Endothelial cell (in vitro differentiated cells): ENCODE measurements at regions not wholly inside any gene's neighbourhood (a gene's known extent, or its start where the extent isn't known, plus 50 kb on each side); places are given as distances from the start of the nearest gene placed in this dataset.

Experiments used
- DNase-seq: peaks from one replicate; pipeline ENCODE4 v3.0.0; 2021; ENCODE audit warnings: low spot score
- H3K27ac Mint-ChIP-seq: one replicate; pipeline ENCODE4 v1.8.0; 2021; ENCODE audit warnings: mixed read lengths, inconsistent platforms; ENCODE audit not compliant: unreplicated experiment
- H3K27me3 Mint-ChIP-seq: one replicate; pipeline ENCODE4 v1.8.0; 2021; ENCODE audit warnings: mild to moderate bottlenecking, moderate library complexity, mixed read lengths, inconsistent platforms; ENCODE audit not compliant: unreplicated experiment
- H3K36me3 Mint-ChIP-seq: one replicate; pipeline ENCODE4 v1.8.0; 2021; ENCODE audit warnings: mild to moderate bottlenecking, low read depth, mixed read lengths, inconsistent platforms; ENCODE audit not compliant: unreplicated experiment
- H3K4me1 Mint-ChIP-seq: one replicate; pipeline ENCODE4 v1.8.0; 2021; ENCODE audit warnings: mild to moderate bottlenecking, mixed read lengths, inconsistent platforms; ENCODE audit not compliant: unreplicated experiment
- H3K4me3 Mint-ChIP-seq: one replicate; pipeline ENCODE4 v1.8.0; 2021; ENCODE audit warnings: mild to moderate bottlenecking, mixed read lengths, inconsistent platforms; ENCODE audit not compliant: unreplicated experiment
- H3K9me3 Mint-ChIP-seq: one replicate; pipeline ENCODE4 v1.8.0; 2021; ENCODE audit warnings: mixed read lengths, inconsistent platforms; ENCODE audit not compliant: unreplicated experiment
- CTCF ChIP-seq: fragments of 200-600 bp; sonication (generic); IDR thresholded peaks from one replicate; pipeline ENCODE4 v1.5.0; 2021; ENCODE audit warnings: antibody characterized with exemption; ENCODE audit not compliant: unreplicated experiment

GRCh38 chr1:18540136-18540765 lies 59.5 kb downstream of the KLHDC7A start:
- no peaks in the 10 kb centered on the region for H3K9me3 Mint-ChIP-seq
- TF ChIP-seq CTCF, result no peak
- no peaks in the 10 kb centered on the region for H3K36me3 Mint-ChIP-seq
- peaks cover 2% of the 10 kb centered on the region for H3K27me3 Mint-ChIP-seq
- no peaks in the 10 kb centered on the region for H3K4me1 Mint-ChIP-seq
- no peak overlapping the region for H3K27ac Mint-ChIP-seq
- no peak overlapping the region for H3K4me3 Mint-ChIP-seq
- no peak for DNase-seq

- H3K27ac Mint-ChIP-seq, result no peak overlapping the region
- TF ChIP-seq CTCF, result no peak
- no peaks in the 10 kb centered on the region for H3K4me1 Mint-ChIP-seq
- H3K36me3 Mint-ChIP-seq, result no peaks in the 10 kb centered on the region
- H3K27me3 Mint-ChIP-seq, result no peaks in the 10 kb centered on the region
- DNase-seq, result no peak
- H3K4me3 Mint-ChIP-seq, result no peak overlapping the region
- H3K9me3 Mint-ChIP-seq, result no peaks in the 10 kb centered on the region
These were observed 60.5 kb downstream of the KLHDC7A start for GRCh38 chr1:18541046-18541795.

- Mint-ChIP-seq H3K9me3 (no peaks in the 10 kb centered on the region), H3K27me3 (no peaks in the 10 kb centered on the region), H3K27ac (no peak overlapping the region), H3K4me1 (no peaks in the 10 kb centered on the region), H3K36me3 (no peaks in the 10 kb centered on the region), H3K4me3 (no peak overlapping the region)
- no peak for TF ChIP-seq CTCF
- DNase-seq, result no peak
These were observed 61.6 kb downstream of the KLHDC7A start for GRCh38 chr1:18542351-18542750.

- peaks cover 3% of the 10 kb centered on the region for H3K27me3 Mint-ChIP-seq
- no peak overlapping the region for H3K27ac Mint-ChIP-seq
- no peak overlapping the region for H3K4me3 Mint-ChIP-seq
- no peaks in the 10 kb centered on the region for H3K4me1 Mint-ChIP-seq
- no peak for DNase-seq
- no peaks in the 10 kb centered on the region for H3K36me3 Mint-ChIP-seq
- H3K9me3 Mint-ChIP-seq, result no peaks in the 10 kb centered on the region
- TF ChIP-seq CTCF, result no peak
These were observed 65.3 kb downstream of the KLHDC7A start for GRCh38 chr1:18546026-18546425.

GRCh38 chr1:18547460-18547859 lies 66.7 kb downstream of the KLHDC7A start:
- H3K27ac Mint-ChIP-seq, result no peak overlapping the region
- H3K36me3 Mint-ChIP-seq, result no peaks in the 10 kb centered on the region
- H3K9me3 Mint-ChIP-seq, result no peaks in the 10 kb centered on the region
- H3K4me1 Mint-ChIP-seq, result no peaks in the 10 kb centered on the region
- no peak for TF ChIP-seq CTCF
- no peak for DNase-seq
- H3K4me3 Mint-ChIP-seq, result no peak overlapping the region
- H3K27me3 Mint-ChIP-seq, result peaks cover 5% of the 10 kb centered on the region
